ENCODE measurements at regions not wholly inside any gene's neighbourhood (a gene's known extent, or its start where the extent isn't known, plus 50 kb on each side); places are given as distances from the start of the nearest gene placed in this dataset.

- no peak for DNase-seq
These were observed 370.2 kb downstream of the CMPK2 start for GRCh38 chr2:6495466-6495865.

GRCh38 chr2:6496376-6496775 is 369.3 kb downstream of the CMPK2 start:
- DNase-seq = no peak

GRCh38 chr2:6497048-6497447 is 368.7 kb downstream of the CMPK2 start:
- DNase-seq = no peak

- no peak for DNase-seq
These were observed 366.9 kb downstream of the CMPK2 start for GRCh38 chr2:6498841-6499240.

GRCh38 chr2:6499691-6500090 is 366.0 kb downstream of the CMPK2 start:
- DNase-seq = no peak

- no peak for DNase-seq
These were observed 359.3 kb downstream of the CMPK2 start for GRCh38 chr2:6506361-6506794.

- DNase-seq = no peak
These were observed 358.8 kb downstream of the CMPK2 start for GRCh38 chr2:6506859-6507258.

GRCh38 chr2:6510532-6510931 is 355.2 kb downstream of the CMPK2 start:
- no peak for DNase-seq

GRCh38 chr2:6512589-6512988 is 353.1 kb downstream of the CMPK2 start:
- no peak for DNase-seq

GRCh38 chr2:6516674-6517073 is 349.0 kb downstream of the CMPK2 start:
- DNase-seq = no peak

GRCh38 chr2:6518361-6518760 is 347.3 kb downstream of the CMPK2 start:
- DNase-seq = no peak

- no peak for DNase-seq
These were observed 342.2 kb downstream of the CMPK2 start for GRCh38 chr2:6523476-6523875.

GRCh38 chr2:6524691-6525474 is 340.8 kb downstream of the CMPK2 start:
- DNase-seq = no peak

- DNase-seq = no peak
These were observed 340.2 kb downstream of the CMPK2 start for GRCh38 chr2:6525475-6525964.

GRCh38 chr2:6526093-6526824 is 339.4 kb downstream of the CMPK2 start:
- no peak for DNase-seq

- no peak for DNase-seq
These were observed 334.4 kb downstream of the CMPK2 start for GRCh38 chr2:6531304-6531703.

GRCh38 chr2:6535572-6535971 is 330.1 kb downstream of the CMPK2 start:
- no peak for DNase-seq

GRCh38 chr2:6538607-6539006 is 327.1 kb downstream of the CMPK2 start:
- DNase-seq = no peak

- no peak for DNase-seq
These were observed 320.4 kb downstream of the CMPK2 start for GRCh38 chr2:6545336-6545735.

GRCh38 chr2:6545795-6546194 is 319.9 kb downstream of the CMPK2 start:
- no peak for DNase-seq

- DNase-seq = no peak
These were observed 311.2 kb downstream of the CMPK2 start for GRCh38 chr2:6554466-6554865.

- no peak for DNase-seq
These were observed 309.0 kb downstream of the CMPK2 start for GRCh38 chr2:6556755-6557154.

- no peak for DNase-seq
These were observed 308.0 kb downstream of the CMPK2 start for GRCh38 chr2:6557737-6558136.

- DNase-seq = no peak
These were observed 302.9 kb downstream of the CMPK2 start for GRCh38 chr2:6562771-6563170.

All from CD4-positive, alpha-beta T cell treated with Interleukin-15 for 1 hour (primary cell).